Endothelial cell (in vitro differentiated cells): ENCODE measurements at regions not wholly inside any gene's neighbourhood (a gene's known extent, or its start where the extent isn't known, plus 50 kb on each side); places are given as distances from the start of the nearest gene placed in this dataset.
A peak's percentile ranks its signal among the peaks of the same experiment; 100 is the strongest.

ENCODE experiments used
- DNase-seq: peaks from one replicate; pipeline ENCODE4 v3.0.0; 2021; ENCODE audit warnings: low spot score
- H3K27ac Mint-ChIP-seq: one replicate; pipeline ENCODE4 v1.8.0; 2021; ENCODE audit warnings: mixed read lengths, inconsistent platforms; ENCODE audit not compliant: unreplicated experiment
- H3K27me3 Mint-ChIP-seq: one replicate; pipeline ENCODE4 v1.8.0; 2021; ENCODE audit warnings: mild to moderate bottlenecking, moderate library complexity, mixed read lengths, inconsistent platforms; ENCODE audit not compliant: unreplicated experiment
- H3K36me3 Mint-ChIP-seq: one replicate; pipeline ENCODE4 v1.8.0; 2021; ENCODE audit warnings: mild to moderate bottlenecking, low read depth, mixed read lengths, inconsistent platforms; ENCODE audit not compliant: unreplicated experiment
- H3K4me1 Mint-ChIP-seq: one replicate; pipeline ENCODE4 v1.8.0; 2021; ENCODE audit warnings: mild to moderate bottlenecking, mixed read lengths, inconsistent platforms; ENCODE audit not compliant: unreplicated experiment
- H3K4me3 Mint-ChIP-seq: one replicate; pipeline ENCODE4 v1.8.0; 2021; ENCODE audit warnings: mild to moderate bottlenecking, mixed read lengths, inconsistent platforms; ENCODE audit not compliant: unreplicated experiment
- H3K9me3 Mint-ChIP-seq: one replicate; pipeline ENCODE4 v1.8.0; 2021; ENCODE audit warnings: mixed read lengths, inconsistent platforms; ENCODE audit not compliant: unreplicated experiment
- TF ChIP-seq, protein P1 (sequence below): fragments of 200-600 bp; sonication (generic); IDR thresholded peaks from one replicate; pipeline ENCODE4 v1.5.0; 2021; ENCODE audit warnings: antibody characterized with exemption; ENCODE audit not compliant: unreplicated experiment

DNA sequence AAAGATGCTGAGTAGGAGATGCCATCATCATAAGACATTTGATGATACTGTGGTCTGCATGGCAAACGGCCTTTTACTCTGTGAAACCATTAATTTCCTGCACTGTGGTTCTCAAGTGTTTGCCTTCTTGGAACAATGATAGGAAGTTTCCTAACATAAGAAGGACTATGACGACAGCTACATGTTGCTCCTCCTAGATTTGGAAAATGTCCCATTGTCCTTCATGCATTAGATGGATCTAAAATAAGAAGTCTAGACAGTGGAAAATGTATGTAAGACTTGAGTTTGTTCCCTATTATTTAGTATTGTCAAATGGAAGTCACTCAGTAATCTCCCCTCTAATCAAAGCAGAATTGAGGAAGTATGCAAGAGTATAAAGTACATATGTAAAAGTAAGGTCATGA is 98.5 kb upstream of the TMEM170B start:
- H3K36me3 Mint-ChIP-seq = no peaks in the 10 kb centered on the region
- H3K27me3 Mint-ChIP-seq = peaks cover 1% of the 10 kb centered on the region
- H3K4me1 Mint-ChIP-seq = peaks cover 9% of the 10 kb centered on the region
- DNase-seq = no peak
- no peak overlapping the region for H3K4me3 Mint-ChIP-seq
- TF ChIP-seq, protein P1, sequence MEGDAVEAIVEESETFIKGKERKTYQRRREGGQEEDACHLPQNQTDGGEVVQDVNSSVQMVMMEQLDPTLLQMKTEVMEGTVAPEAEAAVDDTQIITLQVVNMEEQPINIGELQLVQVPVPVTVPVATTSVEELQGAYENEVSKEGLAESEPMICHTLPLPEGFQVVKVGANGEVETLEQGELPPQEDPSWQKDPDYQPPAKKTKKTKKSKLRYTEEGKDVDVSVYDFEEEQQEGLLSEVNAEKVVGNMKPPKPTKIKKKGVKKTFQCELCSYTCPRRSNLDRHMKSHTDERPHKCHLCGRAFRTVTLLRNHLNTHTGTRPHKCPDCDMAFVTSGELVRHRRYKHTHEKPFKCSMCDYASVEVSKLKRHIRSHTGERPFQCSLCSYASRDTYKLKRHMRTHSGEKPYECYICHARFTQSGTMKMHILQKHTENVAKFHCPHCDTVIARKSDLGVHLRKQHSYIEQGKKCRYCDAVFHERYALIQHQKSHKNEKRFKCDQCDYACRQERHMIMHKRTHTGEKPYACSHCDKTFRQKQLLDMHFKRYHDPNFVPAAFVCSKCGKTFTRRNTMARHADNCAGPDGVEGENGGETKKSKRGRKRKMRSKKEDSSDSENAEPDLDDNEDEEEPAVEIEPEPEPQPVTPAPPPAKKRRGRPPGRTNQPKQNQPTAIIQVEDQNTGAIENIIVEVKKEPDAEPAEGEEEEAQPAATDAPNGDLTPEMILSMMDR = no peak
- H3K27ac Mint-ChIP-seq = peak overlapping the region; percentile 80
- H3K9me3 Mint-ChIP-seq = no peaks in the 10 kb centered on the region

DNA sequence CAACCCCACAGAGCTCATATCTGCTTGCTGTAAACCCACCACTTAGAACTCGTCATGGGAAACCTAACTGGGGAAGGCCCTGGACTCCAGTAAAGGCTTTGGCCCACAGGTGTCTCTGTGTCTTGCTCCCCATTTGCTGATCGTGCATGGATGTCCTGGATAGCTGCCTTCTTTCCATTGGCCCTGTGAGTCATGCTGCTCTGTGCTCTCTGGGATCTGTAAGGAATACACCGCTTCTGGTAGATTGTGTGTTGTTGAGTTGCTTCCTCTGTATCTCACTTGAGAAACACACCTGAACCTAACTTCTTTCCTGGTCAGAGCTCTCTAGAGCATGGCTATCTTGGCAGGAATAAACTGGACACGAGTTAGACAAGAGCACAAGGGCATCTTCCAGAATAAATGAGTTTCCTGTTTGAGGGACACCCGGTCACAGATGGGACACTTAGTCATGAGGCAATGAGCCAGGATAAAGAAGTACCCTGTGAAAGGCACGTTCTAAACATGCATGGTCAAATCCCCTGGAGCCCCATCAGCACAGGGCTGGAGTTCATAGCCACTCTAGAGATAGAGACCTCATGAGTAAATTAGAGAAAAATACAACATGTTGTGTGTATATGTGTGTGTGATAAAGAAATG is 99.6 kb upstream of the TMEM170B start:
- Mint-ChIP-seq H3K9me3 (no peaks in the 10 kb centered on the region), H3K4me3 (no peak overlapping the region), H3K27me3 (peaks cover 1% of the 10 kb centered on the region), H3K4me1 (peaks cover 9% of the 10 kb centered on the region), H3K27ac (no peak overlapping the region), H3K36me3 (no peaks in the 10 kb centered on the region)
- TF ChIP-seq, protein P1 = no peak
- no peak for DNase-seq

DNA sequence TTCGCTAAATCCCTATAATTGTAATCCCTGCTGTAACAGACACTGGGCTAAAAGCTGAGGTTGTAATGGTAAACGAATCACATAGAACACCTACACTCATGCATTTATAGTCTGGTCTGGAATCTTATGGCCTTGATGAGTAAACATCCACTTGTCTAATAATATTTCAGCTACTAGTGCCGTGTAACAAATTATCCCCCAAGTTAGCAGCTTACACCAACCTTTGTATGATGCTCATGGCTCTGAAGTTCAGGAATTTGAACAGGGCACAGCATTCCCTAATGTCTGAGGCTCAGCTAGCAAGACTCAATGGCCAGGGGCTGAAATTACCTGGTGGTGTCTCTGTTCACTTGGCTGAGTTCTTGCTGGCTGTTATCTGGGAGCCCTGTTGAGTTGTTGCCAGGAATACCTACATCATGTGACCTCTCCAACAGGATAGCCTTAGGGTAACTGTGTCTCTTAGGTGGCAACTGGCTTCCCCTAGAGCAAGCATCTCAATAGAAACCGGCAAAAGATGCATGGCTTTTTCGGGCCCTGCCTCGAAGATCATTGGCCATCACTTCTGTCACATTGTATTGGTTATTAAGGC is 100.9 kb upstream of the TMEM170B start:
- DNase-seq = no peak
- Mint-ChIP-seq H3K36me3 (no peaks in the 10 kb centered on the region), H3K4me1 (peaks cover 9% of the 10 kb centered on the region), H3K27ac (no peak overlapping the region), H3K27me3 (no peaks in the 10 kb centered on the region), H3K4me3 (no peak overlapping the region), H3K9me3 (no peaks in the 10 kb centered on the region)
- TF ChIP-seq, protein P1 = no peak

DNA sequence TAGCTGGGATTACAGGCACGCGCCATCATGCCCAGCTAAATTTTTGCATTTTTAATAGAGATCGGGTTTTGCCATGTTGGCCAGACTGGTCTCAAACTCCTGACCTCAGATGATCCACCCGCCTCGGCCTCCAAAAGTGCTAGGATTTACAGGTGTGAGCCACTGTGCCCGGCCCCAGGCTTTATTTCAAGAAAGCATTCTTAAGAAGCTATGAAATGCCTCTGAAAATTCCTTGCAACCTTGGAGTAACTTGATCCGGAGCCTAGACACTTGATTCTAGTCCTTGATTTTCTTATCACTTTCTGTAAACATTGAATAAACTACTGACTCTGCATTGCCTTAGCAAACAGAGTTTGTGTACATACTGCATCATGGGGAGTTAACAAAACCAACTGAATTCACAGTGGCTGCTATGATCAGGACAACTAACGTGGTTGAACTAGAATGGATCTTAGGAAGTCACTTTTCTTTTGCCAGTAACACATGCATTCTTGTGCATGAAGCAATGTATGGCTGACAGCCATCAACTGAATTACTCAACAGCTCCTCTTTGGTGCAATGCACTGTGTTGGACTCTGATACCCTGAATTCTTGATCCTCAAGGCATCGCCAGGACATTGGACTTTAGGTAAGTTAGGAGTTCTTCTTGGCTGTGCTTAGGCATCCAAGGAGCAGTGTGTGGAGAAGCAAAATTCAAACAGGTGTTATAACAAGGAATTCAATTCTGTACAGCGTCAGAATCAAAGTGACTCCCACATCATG is 102.8 kb upstream of the TMEM170B start:
- Mint-ChIP-seq H3K27me3 (no peaks in the 10 kb centered on the region), H3K27ac (no peak overlapping the region), H3K9me3 (no peaks in the 10 kb centered on the region), H3K4me3 (no peak overlapping the region), H3K36me3 (no peaks in the 10 kb centered on the region), H3K4me1 (peaks cover 9% of the 10 kb centered on the region)
- no peak for DNase-seq
- TF ChIP-seq, protein P1 = no peak

DNA sequence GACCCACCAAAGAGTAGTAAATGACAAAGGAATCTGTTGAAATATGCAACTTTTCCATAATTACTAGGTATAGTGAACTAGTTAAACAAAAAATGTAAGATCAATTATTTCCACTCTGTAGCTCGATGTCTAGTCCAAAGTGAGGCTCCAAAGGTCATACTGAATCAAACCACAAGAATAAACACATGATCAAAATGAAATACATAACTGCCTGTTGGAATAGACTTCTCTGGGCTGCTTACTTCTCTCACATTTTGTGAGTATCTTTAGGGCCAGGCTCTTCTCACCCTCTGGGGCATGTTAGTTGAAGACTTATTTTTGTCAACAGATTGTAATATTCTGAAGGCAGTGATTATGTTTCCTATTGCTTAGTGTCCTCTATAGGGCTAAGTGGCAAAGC is 103.7 kb upstream of the TMEM170B start:
- Mint-ChIP-seq H3K9me3 (no peaks in the 10 kb centered on the region), H3K36me3 (no peaks in the 10 kb centered on the region), H3K4me1 (peaks cover 13% of the 10 kb centered on the region), H3K27me3 (peaks cover 2% of the 10 kb centered on the region), H3K4me3 (no peak overlapping the region), H3K27ac (no peak overlapping the region)
- DNase-seq = no peak
- TF ChIP-seq, protein P1 = no peak
